HS-27A (cell line): ENCODE measurements at regions not wholly inside any gene's neighbourhood (a gene's known extent, or its start where the extent isn't known, plus 50 kb on each side); places are given as distances from the start of the nearest gene placed in this dataset.

ENCODE experiments used
- DNase-seq: peaks from one replicate; pipeline ENCODE4 v3.0.0-alpha.2; 2012; ENCODE audit warnings: low read depth, missing footprints

GRCh38 chr15:29424118-29424517 lies 154.5 kb upstream of the NSMCE3 start:
- no peak for DNase-seq

- no peak for DNase-seq
Measured at GRCh38 chr15:29422606-29423005, 153.0 kb upstream of the NSMCE3 start.

- no peak for DNase-seq
Measured at GRCh38 chr15:29420188-29420587, 150.6 kb upstream of the NSMCE3 start.

- no peak for DNase-seq
Measured at GRCh38 chr15:29418931-29419330, 149.3 kb upstream of the NSMCE3 start.

- DNase-seq = no peak
Measured at GRCh38 chr15:29418178-29418577, 148.6 kb upstream of the NSMCE3 start.

- no peak for DNase-seq
Measured at GRCh38 chr15:29411299-29411698, 141.7 kb upstream of the NSMCE3 start.

GRCh38 chr15:29410338-29410737 lies 140.7 kb upstream of the NSMCE3 start:
- DNase-seq = no peak

- DNase-seq = no peak
Measured at GRCh38 chr15:29409890-29410289, 140.3 kb upstream of the NSMCE3 start.

- DNase-seq = no peak
Measured at GRCh38 chr15:29405564-29405963, 135.9 kb upstream of the NSMCE3 start.

GRCh38 chr15:29403772-29404171 lies 134.2 kb upstream of the NSMCE3 start:
- DNase-seq = no peak

GRCh38 chr15:29401644-29402043 lies 132.0 kb upstream of the NSMCE3 start:
- DNase-seq = no peak

GRCh38 chr15:29400701-29401100 lies 131.1 kb upstream of the NSMCE3 start:
- DNase-seq = no peak

GRCh38 chr15:29398907-29399306 lies 129.3 kb upstream of the NSMCE3 start:
- no peak for DNase-seq

GRCh38 chr15:29396176-29396811 lies 126.7 kb upstream of the NSMCE3 start:
- no peak for DNase-seq

GRCh38 chr15:29393443-29393842 lies 123.8 kb upstream of the NSMCE3 start:
- no peak for DNase-seq

GRCh38 chr15:29392358-29392757 lies 122.7 kb upstream of the NSMCE3 start:
- no peak for DNase-seq

GRCh38 chr15:29390051-29390450 lies 120.4 kb upstream of the NSMCE3 start:
- no peak for DNase-seq

GRCh38 chr15:29386523-29386922 lies 116.9 kb upstream of the NSMCE3 start:
- DNase-seq = no peak

- DNase-seq = no peak
Measured at GRCh38 chr15:29383367-29383766, 113.7 kb upstream of the NSMCE3 start.

GRCh38 chr15:29382862-29383261 lies 113.2 kb upstream of the NSMCE3 start:
- DNase-seq = no peak

GRCh38 chr15:29380466-29380865 lies 110.8 kb upstream of the NSMCE3 start:
- no peak for DNase-seq

- DNase-seq = no peak
Measured at GRCh38 chr15:29379647-29380046, 110.0 kb upstream of the NSMCE3 start.

GRCh38 chr15:29377161-29377560 lies 107.5 kb upstream of the NSMCE3 start:
- no peak for DNase-seq

- DNase-seq = no peak
Measured at GRCh38 chr15:29376590-29376989, 107.0 kb upstream of the NSMCE3 start.

GRCh38 chr15:29369261-29369660 lies 99.6 kb upstream of the NSMCE3 start:
- no peak for DNase-seq
